ENCODE measurements at regions not wholly inside any gene's neighbourhood (a gene's known extent, or its start where the extent isn't known, plus 50 kb on each side); places are given as distances from the start of the nearest gene placed in this dataset.

GRCh38 chr18:14940735-14941134, 192.8 kb downstream of the ANKRD30B start:
- Histone ChIP-seq H3K4me3 (ENCODE audit: low read depth, low read length, poor library complexity, severe bottlenecking) (no peak overlapping the region), H2AFZ (ENCODE audit: low read length) (no peak overlapping the region), H3K27ac (ENCODE audit: low read depth, low read length, poor library complexity, severe bottlenecking) (no peak overlapping the region), H3K4me1 (ENCODE audit: insufficient read depth, low read length, poor library complexity, severe bottlenecking) (no peaks in the 10 kb centered on the region), H3K9me3 (ENCODE audit: low read length) (no peaks in the 10 kb centered on the region), H3K9me2 (ENCODE audit: insufficient read depth, low read length) (no peaks in the 10 kb centered on the region), H4K20me1 (ENCODE audit: insufficient read depth, low read length) (no peaks in the 10 kb centered on the region), H3K36me3 (ENCODE audit: insufficient read depth, low read length) (no peaks in the 10 kb centered on the region), H3K4me2 (ENCODE audit: low read length) (no peak overlapping the region), H3K79me2 (ENCODE audit: insufficient read depth, low read depth, low read length) (no peaks in the 10 kb centered on the region)
- BruUV-seq (replicated peaks) = no TSS peak
- no peak for DNase-seq (ENCODE audit: low spot score)
- ChIA-PET CTCF (ENCODE audit: unreplicated experiment) (no interaction called here), POLR2A (no interaction called here)
- intact Hi-C loops (cut with micrococcal nuclease; ENCODE audit: unreplicated experiment) = no loop called here
- TF ChIP-seq CTCF (conservative IDR thresholded peaks at IDR 0.05; ENCODE audit: low read length) (no peak), EZH2phosphoT487 (IDR thresholded peaks at IDR 0.05; ENCODE audit: borderline replicate concordance, low read depth, low read length) (no peak)

- H3K4me1 ChIP-seq (ENCODE audit: insufficient read depth, low read length, poor library complexity, severe bottlenecking) = no peaks in the 10 kb centered on the region
- POLR2A ChIA-PET = no interaction called here
- no peaks in the 10 kb centered on the region for H3K36me3 ChIP-seq (ENCODE audit: insufficient read depth, low read length)
- H3K4me3 ChIP-seq (ENCODE audit: low read depth, low read length, poor library complexity, severe bottlenecking) = no peak overlapping the region
- no peaks in the 10 kb centered on the region for H3K9me2 ChIP-seq (ENCODE audit: insufficient read depth, low read length)
- H4K20me1 ChIP-seq (ENCODE audit: insufficient read depth, low read length) = no peaks in the 10 kb centered on the region
- no peak overlapping the region for H2AFZ ChIP-seq (ENCODE audit: low read length)
- H3K79me2 ChIP-seq (ENCODE audit: insufficient read depth, low read depth, low read length) = no peaks in the 10 kb centered on the region
- H3K27ac ChIP-seq (ENCODE audit: low read depth, low read length, poor library complexity, severe bottlenecking) = no peak overlapping the region
- no TSS peak for BruUV-seq (replicated peaks)
- no peaks in the 10 kb centered on the region for H3K9me3 ChIP-seq (ENCODE audit: low read length)
- no peak overlapping the region for H3K4me2 ChIP-seq (ENCODE audit: low read length)
- no peak for TF ChIP-seq CTCF (conservative IDR thresholded peaks at IDR 0.05; ENCODE audit: low read length)
- TF ChIP-seq EZH2phosphoT487 (IDR thresholded peaks at IDR 0.05; ENCODE audit: borderline replicate concordance, low read depth, low read length) = no peak
- intact Hi-C loops (cut with micrococcal nuclease; ENCODE audit: unreplicated experiment) = no loop called here
- CTCF ChIA-PET (ENCODE audit: unreplicated experiment) = no interaction called here
- DNase-seq (ENCODE audit: low spot score) = no peak
Observed at GRCh38 chr18:14941256-14941655, 193.3 kb downstream of the ANKRD30B start.

GRCh38 chr18:14941792-14942191, 193.8 kb downstream of the ANKRD30B start:
- H3K9me2 ChIP-seq (ENCODE audit: insufficient read depth, low read length) = no peaks in the 10 kb centered on the region
- no peak for TF ChIP-seq EZH2phosphoT487 (IDR thresholded peaks at IDR 0.05; ENCODE audit: borderline replicate concordance, low read depth, low read length)
- no peak for TF ChIP-seq CTCF (conservative IDR thresholded peaks at IDR 0.05; ENCODE audit: low read length)
- H3K9me3 ChIP-seq (ENCODE audit: low read length) = no peaks in the 10 kb centered on the region
- H3K27ac ChIP-seq (ENCODE audit: low read depth, low read length, poor library complexity, severe bottlenecking) = no peak overlapping the region
- no peak overlapping the region for H3K4me3 ChIP-seq (ENCODE audit: low read depth, low read length, poor library complexity, severe bottlenecking)
- intact Hi-C loops (cut with micrococcal nuclease; ENCODE audit: unreplicated experiment) = no loop called here
- H3K4me1 ChIP-seq (ENCODE audit: insufficient read depth, low read length, poor library complexity, severe bottlenecking) = no peaks in the 10 kb centered on the region
- CTCF ChIA-PET (ENCODE audit: unreplicated experiment) = no interaction called here
- H3K36me3 ChIP-seq (ENCODE audit: insufficient read depth, low read length) = no peaks in the 10 kb centered on the region
- no peak overlapping the region for H3K4me2 ChIP-seq (ENCODE audit: low read length)
- no TSS peak for BruUV-seq (replicated peaks)
- no peaks in the 10 kb centered on the region for H3K79me2 ChIP-seq (ENCODE audit: insufficient read depth, low read depth, low read length)
- POLR2A ChIA-PET = no interaction called here
- no peaks in the 10 kb centered on the region for H4K20me1 ChIP-seq (ENCODE audit: insufficient read depth, low read length)
- no peak overlapping the region for H2AFZ ChIP-seq (ENCODE audit: low read length)
- DNase-seq (ENCODE audit: low spot score) = no peak

All from OCI-LY7 (cell line).